ENCODE measurements at regions not wholly inside any gene's neighbourhood (a gene's known extent, or its start where the extent isn't known, plus 50 kb on each side); places are given as distances from the start of the nearest gene placed in this dataset.

DNA sequence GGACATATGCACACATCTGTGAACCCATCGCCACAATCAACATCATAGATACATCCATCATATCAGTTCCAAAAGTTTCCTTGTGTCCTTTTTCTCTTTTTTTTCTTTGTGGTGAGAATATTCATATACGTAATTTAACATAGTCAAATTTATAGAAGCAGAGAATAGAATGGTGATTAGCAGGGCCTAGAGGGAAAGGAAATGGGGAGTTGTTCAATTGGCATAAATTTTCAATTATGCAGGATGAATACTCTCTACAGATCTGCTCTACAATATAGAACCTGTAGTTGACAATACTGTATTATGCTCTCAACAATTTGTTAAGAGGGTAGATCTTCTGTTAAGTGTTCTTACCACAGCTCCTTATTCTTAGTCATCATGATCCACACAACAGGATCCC lies 413.2 kb downstream of the SHISA9 start:
- no peaks in the 10 kb centered on the region for H3K27me3 Mint-ChIP-seq
- intact Hi-C loops (cut with micrococcal nuclease): no loop called here
- H3K27ac Mint-ChIP-seq: no peak overlapping the region
- H3K9me3 Mint-ChIP-seq: peaks cover 2% of the 10 kb centered on the region
- TF ChIP-seq, protein P1, sequence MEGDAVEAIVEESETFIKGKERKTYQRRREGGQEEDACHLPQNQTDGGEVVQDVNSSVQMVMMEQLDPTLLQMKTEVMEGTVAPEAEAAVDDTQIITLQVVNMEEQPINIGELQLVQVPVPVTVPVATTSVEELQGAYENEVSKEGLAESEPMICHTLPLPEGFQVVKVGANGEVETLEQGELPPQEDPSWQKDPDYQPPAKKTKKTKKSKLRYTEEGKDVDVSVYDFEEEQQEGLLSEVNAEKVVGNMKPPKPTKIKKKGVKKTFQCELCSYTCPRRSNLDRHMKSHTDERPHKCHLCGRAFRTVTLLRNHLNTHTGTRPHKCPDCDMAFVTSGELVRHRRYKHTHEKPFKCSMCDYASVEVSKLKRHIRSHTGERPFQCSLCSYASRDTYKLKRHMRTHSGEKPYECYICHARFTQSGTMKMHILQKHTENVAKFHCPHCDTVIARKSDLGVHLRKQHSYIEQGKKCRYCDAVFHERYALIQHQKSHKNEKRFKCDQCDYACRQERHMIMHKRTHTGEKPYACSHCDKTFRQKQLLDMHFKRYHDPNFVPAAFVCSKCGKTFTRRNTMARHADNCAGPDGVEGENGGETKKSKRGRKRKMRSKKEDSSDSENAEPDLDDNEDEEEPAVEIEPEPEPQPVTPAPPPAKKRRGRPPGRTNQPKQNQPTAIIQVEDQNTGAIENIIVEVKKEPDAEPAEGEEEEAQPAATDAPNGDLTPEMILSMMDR (IDR thresholded peaks at IDR 0.05): no peak
- H3K4me3 Mint-ChIP-seq: no peak overlapping the region
- DNase-seq: no peak
- no peaks in the 10 kb centered on the region for H3K36me3 Mint-ChIP-seq (ENCODE audit: low read depth)
- CTCF ChIA-PET: no interaction called here
- POLR2A ChIA-PET: interaction anchor here (0.5 kb wide), 1 partner anchor 114 kb away, joined by 7 read pairs; no protein-coding TSS in a partner anchor
- peaks cover 5% of the 10 kb centered on the region for H3K4me1 Mint-ChIP-seq
- ATAC-seq (ENCODE audit: low read depth): no peak

DNA sequence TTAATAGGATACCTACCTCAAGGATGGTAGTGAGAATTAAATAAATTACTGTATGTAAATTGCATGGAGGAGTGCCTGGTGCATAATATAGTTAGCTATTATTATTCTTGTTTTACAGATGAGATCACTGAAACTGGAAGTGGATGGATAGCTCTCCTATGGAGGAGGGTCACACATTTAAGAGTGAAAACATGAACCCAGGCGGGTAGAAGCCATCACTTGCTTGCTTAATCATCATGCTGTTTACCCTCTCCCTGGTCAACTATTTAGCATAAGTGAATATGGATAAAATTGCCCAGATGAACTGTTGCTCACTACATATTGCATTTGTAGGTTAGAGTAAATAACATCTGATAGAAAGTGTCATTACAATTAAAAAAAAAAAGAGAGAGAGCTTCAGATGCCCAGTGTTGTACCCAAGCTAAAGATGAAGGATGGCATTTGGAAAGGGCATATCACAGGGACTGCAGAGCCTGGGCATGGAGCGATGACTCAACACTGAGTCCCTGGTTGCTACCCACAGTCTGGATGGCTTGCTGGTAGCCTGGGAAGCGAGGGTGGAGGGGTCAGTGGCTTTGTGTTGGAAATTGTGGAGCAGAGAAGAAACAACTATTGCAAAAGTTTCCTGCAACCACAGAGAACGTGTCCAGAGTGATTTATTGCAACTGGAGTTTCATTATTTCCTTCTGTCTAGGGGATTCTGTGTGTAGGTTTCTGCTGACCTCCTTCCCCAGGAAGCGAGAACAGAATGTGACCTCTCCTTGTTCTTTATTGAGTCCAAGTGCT lies 414.4 kb downstream of the SHISA9 start:
- H3K9me3 Mint-ChIP-seq: peaks cover 2% of the 10 kb centered on the region
- no peaks in the 10 kb centered on the region for H3K27me3 Mint-ChIP-seq
- H3K4me1 Mint-ChIP-seq: peaks cover 5% of the 10 kb centered on the region
- ChIA-PET POLR2A (no interaction called here), CTCF (no interaction called here)
- TF ChIP-seq, protein P1 (IDR thresholded peaks at IDR 0.05): no peak
- no peak overlapping the region for H3K4me3 Mint-ChIP-seq
- H3K36me3 Mint-ChIP-seq (ENCODE audit: low read depth): no peaks in the 10 kb centered on the region
- no peak for ATAC-seq (ENCODE audit: low read depth)
- intact Hi-C loops (cut with micrococcal nuclease): no loop called here
- no peak overlapping the region for H3K27ac Mint-ChIP-seq
- DNase-seq: no peak

DNA sequence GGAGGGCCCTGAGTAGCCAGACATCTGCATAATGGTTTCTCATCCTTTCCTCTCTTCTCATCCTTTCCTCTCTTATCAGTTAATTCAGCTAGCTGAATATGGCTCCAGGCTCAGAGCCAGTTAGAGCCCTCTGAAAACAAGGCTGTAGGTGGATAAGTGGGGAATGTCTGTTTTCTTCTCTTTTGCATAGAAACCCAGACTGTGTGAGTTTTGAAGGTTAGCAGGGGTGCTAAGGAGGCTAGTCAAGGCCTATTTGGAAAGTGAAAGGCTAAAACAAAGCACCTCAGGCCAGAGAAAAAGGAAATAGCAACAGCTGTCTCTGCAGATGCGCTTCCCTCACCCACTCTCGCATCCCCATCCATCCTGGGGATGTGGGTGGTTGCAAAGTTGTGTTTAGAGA lies 420.9 kb downstream of the SHISA9 start:
- H3K4me1 Mint-ChIP-seq: no peaks in the 10 kb centered on the region
- ATAC-seq (ENCODE audit: low read depth): no peak
- intact Hi-C loops (cut with micrococcal nuclease): no loop called here
- TF ChIP-seq, protein P1 (IDR thresholded peaks at IDR 0.05): no peak
- CTCF ChIA-PET: no interaction called here
- H3K27me3 Mint-ChIP-seq: no peaks in the 10 kb centered on the region
- H3K4me3 Mint-ChIP-seq: no peak overlapping the region
- H3K36me3 Mint-ChIP-seq (ENCODE audit: low read depth): no peaks in the 10 kb centered on the region
- H3K9me3 Mint-ChIP-seq: no peaks in the 10 kb centered on the region
- no peak for DNase-seq
- H3K27ac Mint-ChIP-seq: no peak overlapping the region
- POLR2A ChIA-PET: no interaction called here

DNA sequence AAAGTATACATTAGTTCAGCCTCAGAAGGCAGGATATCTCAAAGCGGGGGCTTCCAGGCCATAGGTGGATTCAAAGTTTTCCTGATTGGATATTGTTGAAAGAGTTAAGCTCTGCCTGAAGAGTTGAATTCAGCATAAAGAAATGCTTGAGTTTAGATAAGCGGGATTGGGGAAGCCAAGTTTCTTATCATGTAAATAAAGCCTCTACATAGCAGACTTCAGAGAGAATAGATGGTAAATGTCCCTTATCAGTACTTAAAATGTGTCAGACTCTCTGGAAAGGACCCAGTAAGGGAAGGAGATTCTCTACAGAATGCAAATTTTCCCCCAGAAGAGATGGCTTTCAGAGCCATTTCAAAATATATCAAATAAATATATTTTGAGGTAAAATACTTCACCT lies 423.5 kb downstream of the SHISA9 start:
- DNase-seq: no peak
- no peaks in the 10 kb centered on the region for H3K4me1 Mint-ChIP-seq
- ATAC-seq (ENCODE audit: low read depth): no peak
- CTCF ChIA-PET: no interaction called here
- intact Hi-C loops (cut with micrococcal nuclease): no loop called here
- no peak overlapping the region for H3K4me3 Mint-ChIP-seq
- no peaks in the 10 kb centered on the region for H3K27me3 Mint-ChIP-seq
- no peaks in the 10 kb centered on the region for H3K9me3 Mint-ChIP-seq
- no peaks in the 10 kb centered on the region for H3K36me3 Mint-ChIP-seq (ENCODE audit: low read depth)
- POLR2A ChIA-PET: no interaction called here
- H3K27ac Mint-ChIP-seq: no peak overlapping the region
- TF ChIP-seq, protein P1 (IDR thresholded peaks at IDR 0.05): no peak

DNA sequence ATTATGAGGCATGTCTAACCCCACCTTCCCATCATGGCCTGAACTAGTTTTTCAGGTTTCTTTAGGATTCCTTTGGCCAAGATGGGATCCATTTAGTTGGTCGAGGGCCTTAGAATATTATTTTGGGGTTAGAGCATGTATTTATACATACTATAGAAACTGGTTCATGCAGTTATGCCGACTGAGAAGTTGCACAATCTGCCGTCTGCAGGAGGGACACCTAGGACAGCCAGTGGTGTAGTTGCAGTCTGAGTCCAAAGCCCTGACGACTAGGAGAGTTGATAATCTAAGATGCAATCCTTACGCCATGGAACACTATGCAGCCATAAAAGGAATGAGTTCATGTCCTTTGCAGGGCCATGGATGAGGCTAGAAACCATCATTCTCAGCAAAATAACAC lies 424.0 kb downstream of the SHISA9 start:
- no peaks in the 10 kb centered on the region for H3K36me3 Mint-ChIP-seq (ENCODE audit: low read depth)
- DNase-seq (no peak), ATAC-seq (ENCODE audit: low read depth) (no peak)
- no peaks in the 10 kb centered on the region for H3K4me1 Mint-ChIP-seq
- TF ChIP-seq, protein P1 (IDR thresholded peaks at IDR 0.05): no peak
- ChIA-PET POLR2A (no interaction called here), CTCF (no interaction called here)
- H3K27ac Mint-ChIP-seq: no peak overlapping the region
- no peaks in the 10 kb centered on the region for H3K27me3 Mint-ChIP-seq
- no peak overlapping the region for H3K4me3 Mint-ChIP-seq
- intact Hi-C loops (cut with micrococcal nuclease): no loop called here
- no peaks in the 10 kb centered on the region for H3K9me3 Mint-ChIP-seq

Measured in activated B cell treated with CpG ODN at 0.5 μM for 24 hours (primary cell).